Urothelium cell line (cell line): ENCODE measurements at regions not wholly inside any gene's neighbourhood (a gene's known extent, or its start where the extent isn't known, plus 50 kb on each side); places are given as distances from the start of the nearest gene placed in this dataset.
"Not testable (repeated sequence)": the region's sequence is repeated elsewhere in the genome, so short reads cannot be mapped to it uniquely, and the experiment has no call there.

Experiments
- DNase-seq: peaks from one replicate; pipeline ENCODE4 v3.0.0; 2011; ENCODE audit warnings: low spot score, mixed read lengths
- FAIRE-seq: peaks from 2 replicates; lab custom pipeline; 2011; peaks lifted over from hg19 to GRCh38; lab: Jason Lieb, UNC

DNA sequence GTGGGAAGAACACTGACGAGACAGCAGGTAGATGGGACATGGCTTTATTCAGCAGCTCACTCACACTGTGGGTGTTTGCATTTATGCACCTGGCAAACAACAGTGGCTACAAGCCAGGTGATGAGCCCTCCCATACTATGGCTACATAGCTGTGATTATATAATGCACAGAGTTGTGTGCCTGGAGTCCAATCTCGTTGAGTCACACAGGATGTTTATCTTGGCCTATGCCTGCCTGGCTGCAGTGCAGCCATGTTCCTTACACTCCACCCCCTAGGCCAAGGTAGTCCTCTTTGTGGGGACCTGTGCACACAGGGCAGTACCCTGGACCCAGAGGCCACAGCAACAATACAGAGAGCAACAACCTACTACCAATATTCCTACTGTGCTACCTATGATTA is 1643.8 kb downstream of the MRPL39 start:
- FAIRE-seq (no peak), DNase-seq (peak; percentile 20)

GRCh38 chr21:23960769-23961168 is 1646.5 kb downstream of the MRPL39 start:
- DNase-seq (no peak), FAIRE-seq (no peak)

DNA sequence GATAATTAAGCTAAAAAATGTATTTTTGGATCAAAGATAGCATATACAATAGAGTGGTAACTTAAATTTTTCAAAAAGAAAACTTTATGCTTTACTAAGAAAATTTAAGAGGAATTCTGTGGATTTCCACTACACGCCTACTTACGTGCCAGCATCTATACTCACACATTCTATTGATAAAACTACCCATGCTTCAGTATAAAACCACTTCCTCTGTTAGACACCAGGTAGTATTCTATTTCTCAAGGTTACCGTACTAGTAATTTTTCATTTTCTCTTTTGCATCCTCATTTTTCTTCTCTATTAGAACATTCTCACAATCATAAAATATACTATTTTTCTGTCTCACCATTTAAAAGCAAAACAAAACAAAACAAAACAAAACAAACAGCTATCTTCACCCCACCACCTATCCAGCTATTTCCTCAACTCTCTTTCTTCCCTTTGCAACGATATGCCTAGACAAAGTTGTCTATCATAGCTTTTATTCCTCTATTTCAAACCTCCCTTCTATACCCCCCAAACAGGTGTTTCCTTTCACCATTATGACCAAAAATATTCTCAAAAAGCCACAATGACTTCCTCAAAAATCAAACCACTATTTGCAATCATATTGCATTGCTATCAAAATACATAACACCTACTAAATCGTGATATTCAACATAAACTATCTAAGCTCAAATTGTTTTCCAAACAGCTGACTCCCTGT is 1652.0 kb downstream of the MRPL39 start:
- DNase-seq (no peak), FAIRE-seq (no peak)

DNA sequence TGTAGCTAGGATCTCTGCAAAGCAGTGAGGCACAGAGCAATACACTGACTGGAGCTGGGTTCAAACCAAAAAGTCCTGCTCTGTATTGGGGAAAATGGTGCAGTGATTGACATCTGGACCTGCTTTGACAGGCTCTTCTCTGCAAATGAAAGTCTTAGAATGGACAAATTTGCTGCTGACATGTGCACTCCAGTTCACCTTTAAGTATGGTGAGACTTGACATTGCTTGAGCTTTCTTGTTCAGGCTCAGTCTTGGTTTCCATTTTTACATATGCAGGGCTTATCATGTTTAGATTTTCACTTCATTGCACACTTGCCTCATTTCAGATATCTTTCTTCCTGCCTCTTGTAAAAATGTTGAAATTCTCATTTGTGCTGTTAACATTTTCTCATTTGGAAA is 1655.0 kb downstream of the MRPL39 start:
- DNase-seq: no peak
- no peak for FAIRE-seq

- FAIRE-seq (no peak), DNase-seq (no peak)
Measured at GRCh38 chr21:23951251-23951650, 1656.0 kb downstream of the MRPL39 start.

GRCh38 chr21:23950344-23950743 is 1656.9 kb downstream of the MRPL39 start:
- no peak for DNase-seq
- no peak for FAIRE-seq

GRCh38 chr21:23949493-23949892 is 1657.8 kb downstream of the MRPL39 start:
- no peak for DNase-seq
- no peak for FAIRE-seq

DNA sequence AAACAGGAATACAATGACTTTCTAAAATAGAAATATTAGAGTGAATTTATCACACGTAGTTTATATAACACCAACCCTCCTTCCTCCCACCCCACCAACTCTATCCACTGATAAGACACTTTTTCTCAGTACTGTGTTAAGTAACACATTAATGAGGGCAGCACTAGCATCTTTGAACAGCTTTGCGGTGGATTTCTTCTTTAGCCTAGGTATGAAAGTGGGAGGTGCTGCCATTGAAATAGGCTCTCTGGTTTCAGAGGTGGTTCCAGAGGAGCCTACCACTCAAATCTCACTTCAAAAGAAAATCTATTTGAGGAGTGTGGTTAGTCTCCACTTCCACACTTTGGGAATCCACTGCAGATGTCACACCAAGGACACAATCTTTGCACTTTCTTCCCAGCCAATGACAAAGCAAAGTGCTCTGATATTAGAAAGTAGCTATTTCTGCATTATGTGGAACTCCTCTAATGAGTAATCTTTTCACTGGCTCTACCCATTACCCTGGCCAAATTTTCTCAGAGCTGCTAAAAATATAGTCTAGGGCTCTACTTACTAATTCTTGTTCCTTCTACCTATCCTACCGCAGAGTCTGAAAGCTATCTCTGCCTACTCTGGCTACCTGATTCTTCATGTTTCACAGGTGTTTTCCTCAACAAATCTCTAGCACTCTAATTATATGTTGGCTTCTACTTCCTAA is 1667.8 kb downstream of the MRPL39 start:
- DNase-seq: no peak
- no peak for FAIRE-seq

DNA sequence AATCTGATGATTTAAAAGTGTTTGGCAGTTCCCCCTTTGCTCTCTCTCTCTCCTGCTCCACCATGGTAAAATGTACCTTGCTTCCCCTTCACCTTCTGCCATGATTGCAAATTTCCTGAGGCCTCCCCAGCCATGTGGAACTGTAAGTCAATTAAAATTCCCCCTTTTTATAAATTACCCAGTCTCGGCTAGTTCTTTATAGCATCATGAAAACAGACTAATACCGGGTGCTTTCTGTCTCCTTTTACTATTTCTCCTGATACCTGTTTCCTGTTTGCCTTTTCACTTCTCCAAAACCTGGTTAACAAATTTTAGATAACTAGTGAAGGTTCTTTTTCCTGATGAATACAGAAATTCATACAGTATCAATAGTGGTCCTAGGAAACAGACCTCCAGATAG is 1670.3 kb downstream of the MRPL39 start:
- FAIRE-seq: no peak
- no peak for DNase-seq

- DNase-seq (peak; percentile 10), FAIRE-seq (no peak)
Measured at GRCh38 chr21:23936224-23936623, 1671.1 kb downstream of the MRPL39 start.

GRCh38 chr21:23930565-23930964 is 1676.7 kb downstream of the MRPL39 start:
- DNase-seq (no peak), FAIRE-seq (no peak)

DNA sequence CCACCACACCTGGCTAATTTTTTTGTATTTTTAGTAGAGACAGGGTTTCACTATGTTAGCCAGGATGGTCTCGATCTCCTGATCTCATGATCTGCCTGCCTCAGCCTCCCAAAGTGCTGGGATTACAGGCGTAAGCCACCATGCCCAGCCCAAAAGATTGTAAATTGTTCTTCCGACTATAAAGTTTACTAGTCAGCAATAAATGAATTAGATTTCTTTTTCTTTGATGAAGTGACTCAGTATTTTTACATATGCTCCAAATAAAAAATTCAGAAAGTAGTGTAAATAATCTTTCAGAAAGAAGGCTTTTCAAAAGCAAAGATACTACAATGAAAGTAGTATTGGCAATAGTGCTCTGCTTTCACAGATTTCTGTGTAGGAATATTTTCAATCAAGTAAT is 1680.9 kb downstream of the MRPL39 start:
- DNase-seq, FAIRE-seq: not testable (repeated sequence)

DNA sequence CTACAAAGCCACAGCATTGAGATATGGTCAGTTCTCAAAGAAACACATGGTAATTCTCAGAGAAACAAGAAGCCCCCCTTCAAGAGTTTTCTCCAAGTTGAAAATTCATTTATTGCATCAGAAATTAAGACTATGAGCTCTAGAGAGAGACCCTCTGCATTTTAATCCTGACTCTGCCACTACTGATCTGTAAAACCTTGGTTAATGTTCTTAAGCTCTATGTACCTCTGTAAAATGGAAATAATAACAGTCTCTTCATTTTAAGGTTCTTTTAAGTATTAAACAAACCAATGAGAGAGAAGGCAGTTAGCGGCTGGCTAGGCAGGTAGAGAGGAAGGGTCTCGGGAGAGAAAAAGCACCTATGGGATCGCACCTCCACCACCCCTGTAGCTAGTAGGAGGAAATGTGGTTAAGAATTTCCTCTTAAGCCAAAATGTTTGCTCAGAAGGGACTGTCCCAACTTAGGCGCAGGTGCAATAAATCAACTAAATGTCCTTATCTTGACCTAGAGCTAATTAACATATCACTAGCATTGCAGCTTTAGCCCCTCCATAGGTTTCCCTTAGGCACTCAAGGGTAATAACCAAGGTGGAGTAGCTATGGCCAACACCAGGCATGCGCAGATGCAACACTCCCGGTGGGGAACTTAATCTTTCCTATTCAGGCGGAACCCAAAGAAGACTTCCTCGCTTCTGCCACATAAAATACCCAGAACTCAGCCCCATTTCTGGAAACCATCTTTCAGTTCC is 1685.4 kb downstream of the MRPL39 start:
- DNase-seq (no peak), FAIRE-seq (no peak)

DNA sequence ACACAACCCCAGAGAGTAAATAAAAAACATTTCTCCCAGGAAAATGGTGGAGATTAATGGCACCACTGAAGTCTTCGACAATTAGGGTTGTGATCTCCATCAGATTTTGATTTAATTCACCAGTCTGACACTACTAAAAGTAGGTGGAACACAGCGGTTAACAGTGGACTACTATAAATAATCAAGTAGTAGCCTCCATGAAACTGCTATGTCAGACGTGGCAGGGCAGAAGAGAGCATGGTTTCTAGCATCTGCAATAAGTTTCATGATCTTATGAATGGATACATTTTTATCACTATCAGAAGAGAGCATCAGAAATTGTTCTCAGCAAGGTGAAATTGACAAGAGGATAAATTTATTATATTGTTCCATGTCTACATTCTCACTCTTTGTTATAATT is 1706.6 kb downstream of the MRPL39 start:
- DNase-seq (no peak), FAIRE-seq (no peak)

DNA sequence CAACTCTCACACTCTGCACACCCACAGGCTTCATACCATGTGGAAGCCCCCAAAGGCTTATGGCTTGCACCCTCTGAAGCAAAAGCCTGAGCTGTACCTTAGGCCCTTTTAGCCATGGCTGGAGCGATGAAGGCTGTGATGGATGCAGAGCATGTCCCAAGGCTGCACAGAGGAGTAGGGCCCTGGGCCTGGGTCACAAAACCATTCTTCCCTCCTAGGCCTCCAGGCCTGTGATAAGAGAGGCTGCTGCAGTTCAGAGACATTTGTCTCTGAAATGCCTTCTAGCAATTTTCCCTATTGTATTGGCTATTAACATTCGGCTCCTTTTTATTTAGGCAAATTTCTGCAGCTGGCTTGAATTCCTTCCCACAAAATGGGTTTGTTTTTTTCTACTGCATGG is 1707.7 kb downstream of the MRPL39 start:
- no peak for FAIRE-seq

GRCh38 chr21:23890652-23891051 is 1716.6 kb downstream of the MRPL39 start:
- FAIRE-seq: no peak
- no peak for DNase-seq

More for the DNA sequence above, 1707.7 kb downstream of the MRPL39 start:
- no peak for DNase-seq

DNA sequence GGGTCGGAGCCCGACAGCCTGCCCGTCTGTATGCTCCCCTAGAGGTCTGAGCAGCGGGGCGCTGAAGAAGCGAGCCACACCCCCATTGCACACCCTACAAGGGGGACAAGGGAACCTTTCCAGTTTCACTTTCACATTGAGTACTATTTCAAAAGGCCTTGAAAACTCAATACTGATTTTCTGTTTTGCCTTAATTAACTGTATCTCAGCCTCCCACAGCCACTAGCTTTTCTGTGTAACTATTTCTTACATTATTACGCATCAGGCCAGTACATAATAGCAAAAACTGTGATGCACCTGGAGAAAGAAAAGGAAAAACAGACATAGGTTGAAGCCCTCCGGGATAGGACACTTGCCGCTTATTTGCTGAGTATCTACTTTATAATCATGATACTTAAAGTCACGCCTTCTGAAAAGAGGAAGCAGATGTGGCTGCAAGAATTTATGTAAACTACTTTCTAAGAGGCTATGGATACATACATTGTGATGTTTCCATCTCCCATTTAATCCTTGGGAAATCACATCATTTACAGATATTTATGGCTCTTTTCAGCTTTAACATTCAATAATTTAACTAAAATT is 1719.5 kb downstream of the MRPL39 start:
- FAIRE-seq (no peak), DNase-seq (no peak)

- FAIRE-seq: no peak
- peak; percentile 8 for DNase-seq
Measured at GRCh38 chr21:23886828-23887724, 1720.2 kb downstream of the MRPL39 start.

- DNase-seq (no peak), FAIRE-seq (no peak)
Measured at GRCh38 chr21:23881783-23882182, 1725.5 kb downstream of the MRPL39 start.

- no peak for DNase-seq
- no peak for FAIRE-seq
Measured at GRCh38 chr21:23876925-23877558, 1730.2 kb downstream of the MRPL39 start.
